Prostate gland (tissue), 2 donors: ENCODE measurements at regions not wholly inside any gene's neighbourhood (a gene's known extent, or its start where the extent isn't known, plus 50 kb on each side); places are given as distances from the start of the nearest gene placed in this dataset.
"Not testable (repeated sequence)": the region's sequence is repeated elsewhere in the genome, so short reads cannot be mapped to it uniquely, and the experiment has no call there.

Source experiments
- DNase-seq: peaks from one replicate; pipeline ENCODE4 v3.0.0-alpha.2; 2019; ENCODE audit warnings: low spot score
- H3K27ac ChIP-seq, 2 donors: fragments of 200-600 bp; sonication (generic); 2 replicates each; pipeline ENCODE4 v1.5.1; 2017 to 2019
- H3K27me3 ChIP-seq: fragments of 200-600 bp; sonication (generic); replicated peaks from 2 replicates; pipeline ENCODE4 v1.5.1; 2019; ENCODE audit not compliant: insufficient read depth
- H3K36me3 ChIP-seq, 2 donors: fragments of 200-600 bp; sonication (generic); 1 replicate in 1 of 2; 2 replicates in 1 of 2; pipeline versions ENCODE4 v1.5.1 to v1.8.1; 2017 to 2019
- H3K4me1 ChIP-seq: fragments of 200-600 bp; sonication (generic); replicated peaks from 2 replicates; pipeline ENCODE4 v1.5.1; 2019
- H3K4me3 ChIP-seq, 2 donors: fragments of 200-600 bp; sonication (generic); 2 replicates each; pipeline ENCODE4 v1.5.1; 2017 to 2019
- H3K9me3 ChIP-seq: fragments of 200-600 bp; sonication (generic); 2 replicates; pipeline ENCODE4 v1.5.1; 2017
- CTCF ChIP-seq, 4 experiments: fragments of 200-600 bp in 2 of 4; fragments of 450-650 bp in 2 of 4; sonication (generic) in 2 of 4; IDR thresholded peaks; 1 replicate in 3 of 4; 2 replicates in 1 of 4; pipeline ENCODE4 v1.5.1; 2016 to 2019; ENCODE audit warnings: antibody characterized with exemption in 4 of 4, mild to moderate bottlenecking in 2 of 4, moderate library complexity in 2 of 4
- POLR2A ChIP-seq: fragments of 450-650 bp; IDR thresholded peaks from one replicate; pipeline ENCODE4 v1.6.1; 2016; ENCODE audit warnings: antibody characterized with exemption, mild to moderate bottlenecking
- POLR2AphosphoS5 ChIP-seq: sonication (generic); formaldehyde crosslinking; IDR thresholded peaks from one replicate; pipeline ENCODE4 v1.6.1; 2017; ENCODE audit warnings: antibody characterized with exemption
- WGBS: methylation state at CpG from one replicate; pipeline ENCODE4 v1.1.5; 2018; 5-methylcytosine and 5-hydroxymethylcytosine counted together
- intact Hi-C: fragments of 100-400 bp; cut with DNase I; formaldehyde crosslinking; loops from one replicate; pipeline ENCODE4 v1.14.2; 2022
- small RNA-seq, 2 donors: library from RNA; depleted of rRNA; stranded (forward); fragments of <200 nt; gene quantifications; one replicate each; pipeline ENCODE3, GENCODE V24; 2016

- Histone ChIP-seq H3K27ac (no peak overlapping the region), H3K4me3 (no peak overlapping the region), H3K36me3 (no peaks in the 10 kb centered on the region), H3K9me3 (no peaks in the 10 kb centered on the region), H3K4me1 (no peaks in the 10 kb centered on the region), H3K27me3 (no peaks in the 10 kb centered on the region)
- intact Hi-C loops: no loop called here
- no peak for TF ChIP-seq CTCF (IDR thresholded peaks at IDR 0.05)
- TF ChIP-seq POLR2AphosphoS5: no peak
- TF ChIP-seq POLR2A: no peak
- WGBS: 66% methylated on average over 2 of the region's 2 CpGs
- no peak for DNase-seq
Measured at GRCh38 chr19:22491746-22492145, 69.6 kb upstream of the ZNF98 start.

- H3K9me3 ChIP-seq, intact Hi-C loops, H3K27me3 ChIP-seq, H3K36me3 ChIP-seq, DNase-seq, H3K27ac ChIP-seq, H3K4me3 ChIP-seq, H3K4me1 ChIP-seq: not testable (repeated sequence)
- WGBS: 79% methylated on average over 7 of the region's 7 CpGs
Measured at GRCh38 chr19:22483514-22483913, 61.4 kb upstream of the ZNF98 start.

GRCh38 chr19:22472180-22472637 lies 50.1 kb upstream of the ZNF98 start:
- Histone ChIP-seq H3K36me3 (no peaks in the 10 kb centered on the region), H3K4me3 (no peak overlapping the region), H3K9me3 (peaks cover 5% of the 10 kb centered on the region), H3K27me3 (no peaks in the 10 kb centered on the region), H3K27ac (no peak overlapping the region), H3K4me1 (no peaks in the 10 kb centered on the region)
- intact Hi-C loops: no loop called here
- TF ChIP-seq CTCF (IDR thresholded peaks at IDR 0.05) (no peak), POLR2A (no peak), POLR2AphosphoS5 (no peak)
- WGBS: 81% methylated on average over 2 of the region's 2 CpGs
- DNase-seq: no peak

Small RNA genes in the stretch of these regions (small RNA-seq; reads per million reads assigned to genes)
- gene AC004004.1: 0 reads per million in 2 donors
